ENCODE measurements at regions not wholly inside any gene's neighbourhood (a gene's known extent, or its start where the extent isn't known, plus 50 kb on each side); places are given as distances from the start of the nearest gene placed in this dataset.

- DNase-seq: no peak
Observed at GRCh38 chr11:29780756-29781155, 236.1 kb downstream of the KCNA4 start.

- no peak for DNase-seq
Observed at GRCh38 chr11:29773656-29774264, 243.1 kb downstream of the KCNA4 start.

DNA sequence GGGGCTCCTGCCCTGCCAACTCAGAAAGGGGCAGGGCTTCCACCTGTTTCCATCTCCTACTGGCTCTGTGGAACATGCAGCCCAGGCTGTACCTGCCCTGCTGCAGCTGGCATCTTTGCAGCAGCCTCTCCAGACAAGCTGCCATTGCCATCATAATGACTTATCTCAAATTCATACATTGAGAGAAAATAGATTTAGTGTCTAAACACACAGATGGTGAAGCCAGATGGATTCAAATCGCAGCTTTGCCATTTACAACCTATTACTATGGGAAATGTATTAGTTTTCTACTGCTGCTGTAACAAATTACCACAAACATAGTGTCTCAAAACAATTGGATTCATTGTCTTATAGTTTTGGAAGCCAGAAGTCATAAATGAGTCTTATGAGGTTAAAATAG is 260.0 kb downstream of the KCNA4 start:
- no peak for DNase-seq

DNA sequence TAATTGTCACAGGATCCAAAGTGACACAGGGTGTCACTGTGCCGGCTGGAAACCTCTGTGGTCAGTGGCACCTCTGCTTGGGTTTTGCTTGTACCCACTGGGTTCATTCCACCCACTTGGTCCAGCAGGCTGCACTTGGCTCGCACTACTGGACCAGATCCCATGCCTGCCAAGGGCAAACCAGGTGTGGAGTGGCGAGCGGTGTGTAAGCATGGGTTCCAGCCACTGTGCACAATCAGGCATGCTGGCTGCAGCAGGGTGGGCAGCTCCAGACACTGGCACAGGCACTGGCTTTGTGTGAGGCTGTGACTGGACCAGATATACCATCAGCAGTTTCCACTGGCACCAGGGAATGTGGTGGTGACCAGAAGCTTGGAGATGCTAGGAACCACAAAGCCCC is 261.4 kb downstream of the KCNA4 start:
- DNase-seq: no peak

GRCh38 chr11:29751618-29752017 is 265.2 kb downstream of the KCNA4 start:
- DNase-seq: no peak

GRCh38 chr11:29750392-29750791 is 266.4 kb downstream of the KCNA4 start:
- no peak for DNase-seq

DNA sequence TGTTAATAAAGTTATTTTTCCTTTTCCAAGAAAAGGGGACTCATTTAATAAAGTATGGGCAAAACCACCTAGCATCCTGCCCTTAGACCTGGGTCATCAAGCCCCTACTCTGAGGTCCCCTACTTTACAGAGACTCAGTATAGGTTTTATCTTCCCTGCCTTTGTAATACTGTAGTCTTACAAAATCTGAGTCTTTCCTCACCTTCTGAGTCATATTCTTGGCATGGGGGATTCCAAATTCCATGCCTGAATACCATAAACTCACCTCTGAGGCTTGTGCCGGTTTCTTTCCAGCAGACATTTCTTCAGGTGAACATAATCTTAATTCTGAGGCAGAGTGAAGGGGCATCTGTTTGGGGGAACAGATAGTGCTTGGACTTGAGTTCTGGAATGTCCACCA is 282.5 kb downstream of the KCNA4 start:
- no peak for DNase-seq

DNA sequence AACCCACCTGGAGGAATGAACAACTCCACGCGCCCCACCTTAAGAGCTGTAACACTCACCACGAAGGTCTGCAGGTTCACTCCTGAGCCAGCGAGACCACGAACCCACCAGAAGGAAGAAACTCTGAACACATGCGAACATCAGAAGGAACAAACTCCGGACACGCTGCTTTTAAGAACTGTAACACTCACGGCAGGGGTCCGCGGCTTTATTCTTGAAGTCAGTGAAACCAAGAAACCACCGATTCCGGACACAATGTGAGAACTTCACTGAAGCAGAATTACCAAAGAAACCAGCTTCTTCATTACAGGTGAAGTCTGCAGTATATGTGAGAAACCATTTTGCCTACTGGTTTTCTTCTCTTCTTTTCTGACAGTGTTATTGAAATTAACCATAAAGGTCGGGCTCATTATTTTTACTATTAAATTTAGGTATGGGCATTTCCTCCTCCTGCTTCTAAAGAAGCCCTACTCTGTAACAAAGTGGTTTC is 303.0 kb downstream of the KCNA4 start:
- DNase-seq: no peak

DNA sequence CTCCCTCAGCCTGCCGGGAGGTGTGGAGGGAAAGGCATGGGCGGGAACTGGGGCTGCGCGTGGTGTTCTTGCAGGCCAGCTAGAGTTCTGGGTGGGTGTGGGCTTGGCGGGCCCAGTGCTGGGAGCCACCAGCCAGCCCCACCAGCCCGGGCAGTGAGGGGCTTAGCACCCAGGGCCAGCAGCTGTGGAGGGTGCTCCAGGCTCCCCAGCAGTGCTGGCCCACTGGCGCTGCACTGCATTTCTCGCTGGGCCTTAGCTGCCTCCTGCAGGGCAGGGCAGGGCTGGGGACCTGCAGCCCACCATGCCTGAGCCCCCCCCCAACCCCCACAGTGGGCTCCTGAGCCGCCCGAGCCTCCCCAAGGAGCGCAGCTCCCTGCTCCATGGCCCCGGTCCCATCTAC is 304.2 kb downstream of the KCNA4 start:
- no peak for DNase-seq

DNA sequence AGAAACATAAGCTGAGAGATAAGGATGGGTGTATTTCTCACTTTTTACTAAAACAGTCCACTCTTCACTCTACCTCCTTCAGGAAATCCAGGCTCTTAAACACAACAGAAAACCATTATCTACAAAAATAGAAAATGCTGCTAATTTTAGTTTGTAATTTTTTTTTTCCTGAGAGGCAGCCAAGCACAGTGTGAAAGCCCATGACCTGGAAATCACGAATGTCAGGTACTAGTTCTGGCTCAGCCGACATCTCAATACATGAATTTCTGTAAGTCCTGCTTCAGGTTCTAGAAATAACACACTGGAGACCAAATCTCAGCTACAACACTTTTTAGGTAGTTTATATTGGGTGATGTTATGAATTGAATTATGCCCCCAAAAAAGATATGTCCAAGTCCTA is 308.9 kb downstream of the KCNA4 start:
- no peak for DNase-seq

DNA sequence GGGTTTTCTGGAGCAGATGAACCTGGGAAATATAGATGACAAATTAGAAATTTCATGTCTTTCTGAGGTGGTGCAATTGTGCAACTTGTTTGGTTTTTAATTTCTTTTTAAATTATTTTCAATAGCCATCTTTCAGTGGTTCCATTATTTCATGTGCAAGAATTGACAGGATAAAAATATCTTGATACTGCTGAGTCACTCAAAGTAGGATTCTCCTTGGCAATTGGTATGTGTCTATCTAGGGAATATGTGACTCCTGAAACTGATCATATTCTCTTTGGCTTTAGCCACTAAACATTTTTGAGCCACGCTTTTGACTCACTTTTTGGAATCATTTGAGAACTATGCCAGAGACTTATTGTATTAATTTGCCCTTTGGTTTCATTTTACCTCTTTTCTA is 331.5 kb downstream of the KCNA4 start:
- no peak for DNase-seq

DNA sequence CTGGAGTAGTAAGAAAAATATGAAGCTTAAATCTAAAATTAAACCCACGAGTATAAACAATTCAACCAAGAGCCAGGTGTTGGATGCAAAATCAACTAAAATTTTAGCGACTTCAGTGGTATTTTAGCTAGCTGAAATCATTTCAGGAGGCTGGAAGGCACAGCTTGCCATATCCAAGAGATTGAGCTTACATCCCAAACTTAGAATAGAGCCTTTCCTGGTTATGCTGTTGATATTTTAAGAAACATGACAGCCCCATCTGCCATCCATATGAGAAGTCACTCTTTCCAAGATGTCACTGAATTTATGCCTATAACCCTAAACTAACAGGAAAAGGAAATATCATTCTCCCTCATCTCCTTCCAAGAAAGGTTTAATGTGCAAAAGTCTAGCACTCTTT is 334.0 kb downstream of the KCNA4 start:
- DNase-seq: no peak

GRCh38 chr11:29679996-29680395 is 336.8 kb downstream of the KCNA4 start:
- no peak for DNase-seq

- no peak for DNase-seq
Observed at GRCh38 chr11:29676993-29677392, 339.8 kb downstream of the KCNA4 start.

GRCh38 chr11:29669310-29669709 is 347.5 kb downstream of the KCNA4 start:
- no peak for DNase-seq

- DNase-seq: no peak
Observed at GRCh38 chr11:29657709-29658108, 359.1 kb downstream of the KCNA4 start.

DNA sequence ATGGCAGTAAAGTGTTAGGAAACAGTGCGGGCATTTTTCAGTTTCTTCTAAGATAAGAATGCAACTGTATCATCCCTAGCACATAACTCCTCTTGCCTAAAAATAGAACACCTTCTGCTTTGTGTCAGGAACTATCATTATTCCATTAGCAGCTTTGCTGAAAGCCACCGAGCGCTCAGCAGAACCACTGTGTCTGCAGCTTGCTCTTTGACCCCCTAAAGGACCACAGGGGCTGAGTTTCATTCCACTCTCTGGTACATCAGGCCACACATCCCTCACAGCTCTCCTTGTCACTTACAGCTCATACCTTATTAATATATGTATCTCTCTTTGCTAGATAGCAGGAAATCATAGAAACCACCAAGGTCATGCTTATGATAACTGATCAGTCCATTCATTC is 360.2 kb downstream of the KCNA4 start:
- no peak for DNase-seq

GRCh38 chr11:29645373-29645772 is 371.5 kb downstream of the KCNA4 start:
- no peak for DNase-seq

- DNase-seq: no peak
Observed at GRCh38 chr11:29641201-29641600, 375.6 kb downstream of the KCNA4 start.

GRCh38 chr11:29634744-29635143 is 382.1 kb downstream of the KCNA4 start:
- DNase-seq: no peak

DNA sequence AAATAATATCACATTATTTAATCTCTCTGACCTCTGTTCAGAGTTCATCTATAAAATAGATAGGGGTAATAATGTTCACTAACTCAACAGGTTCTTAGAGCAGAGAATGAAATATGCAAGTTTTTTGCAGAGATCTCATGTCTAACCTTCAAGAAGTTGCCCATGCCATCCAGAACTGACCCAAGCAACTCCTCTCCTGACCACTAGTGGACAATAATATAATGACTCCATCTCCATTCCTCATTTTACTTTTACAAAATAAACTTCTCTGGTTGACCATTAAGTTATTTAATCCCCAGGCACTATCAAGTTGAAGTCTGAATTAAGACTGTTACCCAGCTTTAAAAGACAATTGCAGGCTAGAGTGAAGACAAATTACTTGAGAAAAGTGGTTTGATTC is 382.6 kb downstream of the KCNA4 start:
- no peak for DNase-seq

- no peak for DNase-seq
Observed at GRCh38 chr11:29629286-29629685, 387.5 kb downstream of the KCNA4 start.

DNA sequence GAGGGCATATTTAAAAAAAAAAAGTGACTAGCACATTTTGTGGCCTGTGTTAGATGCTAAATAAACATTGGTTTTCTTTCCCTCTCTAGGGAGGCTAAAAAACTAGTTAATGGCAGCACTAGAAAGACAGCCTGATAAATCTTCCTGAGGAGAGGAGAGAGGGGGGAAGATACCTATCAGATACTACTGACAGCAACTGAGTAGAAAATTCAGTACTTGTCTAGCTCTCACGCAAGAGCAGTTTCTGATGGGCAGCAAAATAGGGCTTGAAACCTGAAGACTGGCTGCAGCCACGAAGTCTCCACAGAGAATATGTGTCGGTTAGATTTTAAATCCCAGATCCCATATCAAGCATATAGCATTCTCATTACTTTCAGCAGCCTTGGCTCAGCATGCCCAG is 388.2 kb downstream of the KCNA4 start:
- no peak for DNase-seq

- no peak for DNase-seq
Observed at GRCh38 chr11:29627541-29627940, 389.3 kb downstream of the KCNA4 start.

DNA sequence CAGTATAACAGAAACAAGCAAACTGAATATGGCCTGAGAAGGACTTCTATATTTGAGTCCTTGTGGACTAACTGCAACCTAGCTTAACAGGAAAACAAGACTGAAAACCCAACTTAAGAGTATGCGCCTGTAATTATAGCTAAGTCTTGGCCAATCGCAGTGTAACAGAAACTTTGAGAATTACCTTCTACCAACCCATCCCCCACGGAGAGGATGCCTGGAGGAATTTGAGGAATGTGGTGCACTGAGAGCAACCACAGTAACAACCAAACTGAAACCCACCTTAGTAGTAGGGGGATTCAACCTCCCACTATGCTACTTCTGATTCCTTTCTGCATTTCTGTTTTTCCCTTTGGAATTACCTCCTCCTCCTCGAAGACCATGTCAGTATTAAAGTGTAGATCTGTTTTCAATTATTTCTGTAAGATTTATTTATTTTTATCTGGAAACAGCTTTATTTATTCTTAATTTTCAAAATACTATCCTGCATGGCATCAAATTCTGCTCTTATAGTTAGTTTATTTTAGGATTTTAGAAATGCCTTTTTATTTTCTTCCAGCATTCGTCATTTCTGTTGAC is 393.6 kb downstream of the KCNA4 start:
- no peak for DNase-seq

Data from NCI-H2029 (cell line).